Lung (tissue), 11 donors: ENCODE measurements at regions not wholly inside any gene's neighbourhood (a gene's known extent, or its start where the extent isn't known, plus 50 kb on each side); places are given as distances from the start of the nearest gene placed in this dataset.

ENCODE experiments used
- ATAC-seq: fragments of 200-7000 bp; cut with Tn5 transposase; one replicate; pipeline ENCODE4 v1.9.1; 2020; ENCODE audit warnings: moderate number of reproducible peaks; ENCODE audit not compliant: insufficient read depth, low FRiP score
- DNase-seq, 3 donors: peaks; one replicate each; pipeline ENCODE4 v3.0.0-alpha.2; 2013 to 2017
- H3K27ac ChIP-seq, 2 donors: one replicate each; pipeline ENCODE4 v1.5.1; 2013; ENCODE audit warnings: mild to moderate bottlenecking in 2 of 2, moderate library complexity in 2 of 2, control low read depth in 1 of 2, inconsistent platforms in 1 of 2, low read depth in 1 of 2, low read length in 1 of 2
- H3K27me3 ChIP-seq, 3 donors: one replicate each; pipeline ENCODE4 v1.5.1; 2013; ENCODE audit warnings: low read length in 2 of 3; ENCODE audit not compliant: control insufficient read depth in 3 of 3, insufficient read depth in 3 of 3
- H3K36me3 ChIP-seq, 4 donors: one replicate each; pipeline ENCODE4 v1.5.1; 2013; ENCODE audit warnings: low read length in 4 of 4, mild to moderate bottlenecking in 1 of 4, moderate library complexity in 1 of 4; ENCODE audit not compliant: control insufficient read depth in 4 of 4, insufficient read depth in 4 of 4
- H3K4me1 ChIP-seq, 5 donors: one replicate each; pipeline ENCODE4 v1.5.1; 2013; ENCODE audit warnings: low read length in 5 of 5, mild to moderate bottlenecking in 2 of 5, moderate library complexity in 1 of 5; ENCODE audit not compliant: control insufficient read depth in 5 of 5, insufficient read depth in 5 of 5
- H3K4me3 ChIP-seq: one replicate; pipeline ENCODE4 v1.5.1; 2013; ENCODE audit warnings: mild to moderate bottlenecking, control low read depth, moderate library complexity
- H3K9ac ChIP-seq, 2 donors: one replicate each; pipeline ENCODE4 v1.5.1; 2013; ENCODE audit warnings: low read length in 2 of 2, control low read depth in 1 of 2; ENCODE audit not compliant: insufficient read depth in 1 of 2
- H3K9me3 ChIP-seq, 4 donors: one replicate each; pipeline ENCODE4 v1.5.1; 2013; ENCODE audit warnings: low read length in 3 of 4, mild to moderate bottlenecking in 1 of 4, moderate library complexity in 1 of 4; ENCODE audit not compliant: control insufficient read depth in 4 of 4, insufficient read depth in 3 of 4
- CTCF ChIP-seq: IDR thresholded peaks from 2 replicates; pipeline ENCODE4 v1.5.1; 2012; ENCODE audit warnings: mild to moderate bottlenecking; ENCODE audit errors: control extremely low read depth, extremely low read depth
- WGBS, 2 donors: extraction: QIAGEN DNeasy Blood & Tissue Kit; methylation state at CpG; one replicate each; pipeline ENCODE4 v1.1.7; 2013; 5-methylcytosine and 5-hydroxymethylcytosine counted together
- donor health status: control.
- donor health status: control.
- donor health status: Bipolar disorder and iron deficiency.
- donor health status: healthy.
- donor health status: DM: yes; HTN: yes; CAD: no.

GRCh38 chr22:17307566-17307965 is 61.7 kb upstream of the CECR2 start:
- Histone ChIP-seq H3K27me3 (no peaks in the 10 kb centered on the region), H3K36me3 (no peaks in the 10 kb centered on the region), H3K27ac (no peak overlapping the region), H3K4me3 (no peak overlapping the region), H3K9me3 (no peaks in the 10 kb centered on the region), H3K4me1 (no peaks in the 10 kb centered on the region), H3K9ac (no peak overlapping the region)
- DNase-seq (no peak), ATAC-seq (no peak)
- 87% methylated on average over 9 of the region's 9 CpGs for WGBS, 2 donors
- no peak for TF ChIP-seq CTCF

GRCh38 chr22:17305076-17305475 is 64.2 kb upstream of the CECR2 start:
- H3K36me3 ChIP-seq: no peaks in the 10 kb centered on the region
- no peaks in the 10 kb centered on the region for H3K27me3 ChIP-seq
- no peaks in the 10 kb centered on the region for H3K4me1 ChIP-seq
- no peak for ATAC-seq
- TF ChIP-seq CTCF: no peak
- H3K27ac ChIP-seq: no peak overlapping the region
- WGBS, 2 donors: 91 to 93% methylated on average over 5 of the region's 5 CpGs
- H3K9ac ChIP-seq: no peak overlapping the region
- DNase-seq: no peak
- H3K4me3 ChIP-seq: no peak overlapping the region
- peaks cover 0 to under 1% (median 0%) of the 10 kb centered on the region in 4 donors for H3K9me3 ChIP-seq

- ATAC-seq: no peak
- Histone ChIP-seq H3K36me3 (no peaks in the 10 kb centered on the region), H3K4me1 (no peaks in the 10 kb centered on the region), H3K9ac (no peak overlapping the region), H3K4me3 (no peak overlapping the region), H3K27me3 (no peaks in the 10 kb centered on the region), H3K27ac (no peak overlapping the region), H3K9me3 (peaks cover 0 to 3% (median 1%) of the 10 kb centered on the region in 4 donors)
- TF ChIP-seq CTCF: no peak
- WGBS, 2 donors: 79 to 81% methylated on average over 21 of the region's 21 CpGs
- DNase-seq: no peak
Observed at GRCh38 chr22:17303840-17304779, 65.2 kb upstream of the CECR2 start.
